HEK293T (cell line): ENCODE measurements at regions not wholly inside any gene's neighbourhood (a gene's known extent, or its start where the extent isn't known, plus 50 kb on each side); places are given as distances from the start of the nearest gene placed in this dataset.

ENCODE experiments used
- ARNT ChIP-seq: fragments of 450-650 bp; IDR thresholded peaks from 2 replicates; pipeline ENCODE4 v1.6.1; 2017; ENCODE audit warnings: mild to moderate bottlenecking
- BHLHE40 ChIP-seq: fragments of 450-650 bp; IDR thresholded peaks from 2 replicates; pipeline ENCODE4 v1.6.1; 2016; ENCODE audit warnings: mild to moderate bottlenecking, moderate library complexity, borderline replicate concordance
- FOXA1 ChIP-seq: fragments of 450-650 bp; IDR thresholded peaks from 2 replicates; pipeline ENCODE4 v1.6.1; 2016; ENCODE audit warnings: mild to moderate bottlenecking
- FOXK2 ChIP-seq: fragments of 450-650 bp; IDR thresholded peaks from 2 replicates; pipeline ENCODE4 v1.6.1; 2016; ENCODE audit warnings: mild to moderate bottlenecking
- HDGF ChIP-seq: fragments of 450-650 bp; IDR thresholded peaks from 2 replicates; pipeline ENCODE4 v1.6.1; 2017; ENCODE audit warnings: antibody characterized with exemption, borderline replicate concordance
- LEF1 ChIP-seq: fragments of 450-650 bp; IDR thresholded peaks from 2 replicates; pipeline ENCODE4 v1.6.1; 2017; ENCODE audit warnings: mild to moderate bottlenecking, borderline replicate concordance
- SP1 ChIP-seq: fragments of 450-650 bp; IDR thresholded peaks from 2 replicates; pipeline ENCODE4 v1.6.1; 2017
- SUZ12 ChIP-seq: fragments of 450-650 bp; IDR thresholded peaks from 2 replicates; pipeline ENCODE4 v1.6.1; 2016; ENCODE audit warnings: mild to moderate bottlenecking

DNA sequence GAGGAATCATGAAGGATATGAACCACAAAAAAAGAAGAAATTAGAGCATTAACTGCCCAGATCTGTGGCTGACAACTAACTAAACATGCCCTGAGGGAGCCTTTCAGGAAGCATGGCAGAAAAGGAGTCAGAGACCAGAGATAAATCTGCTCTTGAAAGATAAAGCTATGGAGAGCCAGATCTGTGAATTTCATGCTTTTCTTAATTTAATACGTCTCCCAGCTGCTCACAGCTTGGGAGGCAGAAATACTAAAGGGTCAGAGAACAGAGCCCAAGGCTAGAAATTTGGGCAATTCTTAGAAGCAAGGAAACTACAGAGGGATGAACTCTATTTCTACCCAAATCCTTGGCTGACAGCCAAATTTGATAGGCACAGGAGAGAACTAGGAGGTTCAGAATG, 223.0 kb upstream of the DPP10 start:
- TF ChIP-seq FOXA1 (no peak), HDGF (no peak), LEF1 (no peak), BHLHE40 (no peak), ARNT (no peak), FOXK2 (no peak), SP1 (no peak), SUZ12 (no peak)
